ENCODE measurements at regions not wholly inside any gene's neighbourhood (a gene's known extent, or its start where the extent isn't known, plus 50 kb on each side); places are given as distances from the start of the nearest gene placed in this dataset.

GRCh38 chr10:111432588-111432987 is 355.8 kb downstream of the ADRA2A start:
- Histone ChIP-seq H2BK12ac (ENCODE audit: low read depth, low read length) (no peak overlapping the region), H3K9me3 (ENCODE audit: insufficient read depth in 2 of 2, low read depth in 1 of 2, low read length in 1 of 2) (no peaks in the 10 kb centered on the region), H3K27ac (ENCODE audit: low read depth, low read length) (no peak overlapping the region), H3K56ac (replicated peaks; ENCODE audit: insufficient read length, low read depth, low read length) (no peak overlapping the region), H4K8ac (ENCODE audit: extremely low read depth, insufficient read depth, low read length) (no peak overlapping the region), H2BK15ac (ENCODE audit: low read length) (no peak overlapping the region), H3K4me3 (ENCODE audit: extremely low read depth in 1 of 4, insufficient read depth in 2 of 4, low read depth in 3 of 4, low read length in 4 of 4) (no peak overlapping the region), H2AK5ac (ENCODE audit: low read depth, low read length) (no peak overlapping the region), H2BK5ac (ENCODE audit: low read depth, low read length) (no peak overlapping the region), H3K23me2 (ENCODE audit: low read depth, low read length) (no peaks in the 10 kb centered on the region), H3K9ac (replicated peaks in 1 of 4; ENCODE audit: extremely low read depth in 1 of 4, low read depth in 3 of 4, low read length in 3 of 4) (no peak overlapping the region), H4K5ac (ENCODE audit: insufficient read length, low read depth, low read length) (no peak overlapping the region), H3K4me2 (ENCODE audit: insufficient read depth in 1 of 2, low read depth in 2 of 2, low read length in 2 of 2) (no peak overlapping the region), H2BK120ac (replicated peaks; ENCODE audit: low read depth, low read length) (no peak overlapping the region), H3K79me2 (ENCODE audit: control insufficient read depth in 1 of 2, insufficient read depth in 2 of 2, low read length in 2 of 2) (no peaks in the 10 kb centered on the region), H4K91ac (replicated peaks; ENCODE audit: insufficient read length, low read length) (no peak overlapping the region), H3K79me1 (ENCODE audit: low read depth, low read length) (no peaks in the 10 kb centered on the region), H2BK20ac (ENCODE audit: low read length) (no peak overlapping the region), H3K4ac (replicated peaks; ENCODE audit: insufficient read length, low read depth, low read length) (no peak overlapping the region), H3K14ac (ENCODE audit: insufficient read length) (no peak overlapping the region), H2AFZ (ENCODE audit: low read length) (no peak overlapping the region), H4K20me1 (replicated peaks in 1 of 2; ENCODE audit: control insufficient read depth in 1 of 2, insufficient read depth in 2 of 2, low read length in 2 of 2) (no peaks in the 10 kb centered on the region), H3K23ac (ENCODE audit: insufficient read length) (no peak overlapping the region), H3K27me3 (replicated peaks in 1 of 4; ENCODE audit: control insufficient read depth in 3 of 4, extremely low read depth in 1 of 4, insufficient read depth in 3 of 4, low read length in 3 of 4) (no peaks in the 10 kb centered on the region), H3K18ac (ENCODE audit: extremely low read depth, low read length) (no peak overlapping the region), H3K36me3 (ENCODE audit: control insufficient read depth in 2 of 4, insufficient read depth in 4 of 4, low read length in 3 of 4) (no peaks in the 10 kb centered on the region), H3K4me1 (replicated peaks in 1 of 4; ENCODE audit: control insufficient read depth in 3 of 4, insufficient read depth in 4 of 4, low read length in 3 of 4) (no peaks in the 10 kb centered on the region)
- ChIA-PET CTCF (ENCODE audit: partially characterized antibody) (interaction anchor here (1.8 kb wide), 1 partner anchor 162 kb away, joined by 3 read pairs; no protein-coding TSS in a partner anchor), POLR2A (ENCODE audit: partially characterized antibody) (no interaction called here)
- FAIRE-seq (no peak), DNase-seq (ENCODE audit: low read depth in 1 of 2, low spot score in 2 of 2) (no peak)
- no peak for TF ChIP-seq TAF7 (optimal IDR thresholded peaks at IDR 0.05; ENCODE audit: borderline replicate concordance, low read depth, low read length)
- TF ChIP-seq, protein P1, sequence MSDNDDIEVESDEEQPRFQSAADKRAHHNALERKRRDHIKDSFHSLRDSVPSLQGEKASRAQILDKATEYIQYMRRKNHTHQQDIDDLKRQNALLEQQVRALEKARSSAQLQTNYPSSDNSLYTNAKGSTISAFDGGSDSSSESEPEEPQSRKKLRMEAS (IDR thresholded peaks at IDR 0.05): no peak
- no peak for TF ChIP-seq SIN3A (conservative IDR thresholded peaks at IDR 0.05 in 1 of 2, IDR thresholded peaks at IDR 0.05 in 1 of 2; ENCODE audit: low read depth in 1 of 2, low read length in 2 of 2)
- TF ChIP-seq RAD21 (IDR thresholded peaks at IDR 0.05 in 1 of 2, conservative IDR thresholded peaks at IDR 0.05 in 1 of 2; ENCODE audit: low read depth in 2 of 2, low read length in 2 of 2): no peak
- no peak for TF ChIP-seq SP1 (IDR thresholded peaks at IDR 0.05; ENCODE audit: low read depth, low read length)
- TF ChIP-seq ZNF274 (IDR thresholded peaks at IDR 0.05; ENCODE audit: borderline replicate concordance, extremely low read depth, low read length): no peak
- no peak for TF ChIP-seq PHF8 (conservative IDR thresholded peaks at IDR 0.05; ENCODE audit: low read depth, low read length)
- no peak for TF ChIP-seq TEAD4 (IDR thresholded peaks at IDR 0.05; ENCODE audit: low read depth, low read length)
- no peak for TF ChIP-seq JUN (IDR thresholded peaks at IDR 0.05; ENCODE audit: low read depth, low read length)

Measured in H1 (cell line).